ENCODE measurements at regions not wholly inside any gene's neighbourhood (a gene's known extent, or its start where the extent isn't known, plus 50 kb on each side); places are given as distances from the start of the nearest gene placed in this dataset.

GRCh38 chr10:128854963-128855362, 612.1 kb upstream of the MGMT start:
- DNase-seq (ENCODE audit: low read depth), result no peak

- no peak for DNase-seq (ENCODE audit: low read depth)
These were observed 611.2 kb upstream of the MGMT start for GRCh38 chr10:128855618-128856428.

GRCh38 chr10:128859738-128860386, 607.2 kb upstream of the MGMT start:
- DNase-seq (ENCODE audit: low read depth), result no peak

GRCh38 chr10:128860574-128860973, 606.5 kb upstream of the MGMT start:
- no peak for DNase-seq (ENCODE audit: low read depth)

GRCh38 chr10:128861018-128861901, 605.8 kb upstream of the MGMT start:
- no peak for DNase-seq (ENCODE audit: low read depth)

- no peak for DNase-seq (ENCODE audit: low read depth)
These were observed 603.6 kb upstream of the MGMT start for GRCh38 chr10:128863411-128863810.

- DNase-seq (ENCODE audit: low read depth), result no peak
These were observed 603.1 kb upstream of the MGMT start for GRCh38 chr10:128863823-128864405.

GRCh38 chr10:128864554-128865295, 602.3 kb upstream of the MGMT start:
- DNase-seq (ENCODE audit: low read depth), result no peak

GRCh38 chr10:128865436-128866195, 601.4 kb upstream of the MGMT start:
- DNase-seq (ENCODE audit: low read depth), result no peak

- no peak for DNase-seq (ENCODE audit: low read depth)
These were observed 600.5 kb upstream of the MGMT start for GRCh38 chr10:128866551-128866950.

GRCh38 chr10:128867210-128867609, 599.8 kb upstream of the MGMT start:
- no peak for DNase-seq (ENCODE audit: low read depth)

- no peak for DNase-seq (ENCODE audit: low read depth)
These were observed 599.2 kb upstream of the MGMT start for GRCh38 chr10:128867819-128868218.

- no peak for DNase-seq (ENCODE audit: low read depth)
These were observed 598.6 kb upstream of the MGMT start for GRCh38 chr10:128868481-128868880.

GRCh38 chr10:128869101-128869749, 597.8 kb upstream of the MGMT start:
- no peak for DNase-seq (ENCODE audit: low read depth)

- DNase-seq (ENCODE audit: low read depth), result no peak
These were observed 596.0 kb upstream of the MGMT start for GRCh38 chr10:128870830-128871597.

- no peak for DNase-seq (ENCODE audit: low read depth)
These were observed 595.3 kb upstream of the MGMT start for GRCh38 chr10:128871671-128872231.

- DNase-seq (ENCODE audit: low read depth), result no peak
These were observed 593.5 kb upstream of the MGMT start for GRCh38 chr10:128873411-128874054.

GRCh38 chr10:128874331-128874730, 592.7 kb upstream of the MGMT start:
- no peak for DNase-seq (ENCODE audit: low read depth)
